T1000 (cell line): ENCODE measurements at regions not wholly inside any gene's neighbourhood (a gene's known extent, or its start where the extent isn't known, plus 50 kb on each side); places are given as distances from the start of the nearest gene placed in this dataset.
"Not testable (repeated sequence)": the region's sequence is repeated elsewhere in the genome, so short reads cannot be mapped to it uniquely, and the experiment has no call there.

Experiments
- DNase-seq: peaks from one replicate; lab custom pipeline; 2025; ENCODE audit warnings: mixed read lengths; lab: John Stamatoyannopoulos, UW

GRCh38 chr4:138616775-138617174, 374.6 kb upstream of the SLC7A11 start:
- no peak for DNase-seq

- DNase-seq = no peak
These were observed 372.4 kb upstream of the SLC7A11 start for GRCh38 chr4:138614398-138615142.

- no peak for DNase-seq
These were observed 370.3 kb upstream of the SLC7A11 start for GRCh38 chr4:138612428-138612827.

GRCh38 chr4:138611721-138612120, 369.6 kb upstream of the SLC7A11 start:
- DNase-seq = no peak

- DNase-seq = no peak
These were observed 368.9 kb upstream of the SLC7A11 start for GRCh38 chr4:138611017-138611416.

- DNase-seq = no peak
These were observed 367.8 kb upstream of the SLC7A11 start for GRCh38 chr4:138609943-138610350.

- no peak for DNase-seq
These were observed 362.4 kb upstream of the SLC7A11 start for GRCh38 chr4:138604556-138604955.

GRCh38 chr4:138602664-138603063, 360.5 kb upstream of the SLC7A11 start:
- no peak for DNase-seq

GRCh38 chr4:138599965-138600364, 357.8 kb upstream of the SLC7A11 start:
- no peak for DNase-seq

GRCh38 chr4:138598226-138598625, 356.1 kb upstream of the SLC7A11 start:
- no peak for DNase-seq

- DNase-seq = no peak
These were observed 354.7 kb upstream of the SLC7A11 start for GRCh38 chr4:138596896-138597295.

- DNase-seq = no peak
These were observed 353.7 kb upstream of the SLC7A11 start for GRCh38 chr4:138595731-138596460.

- DNase-seq = no peak
These were observed 353.0 kb upstream of the SLC7A11 start for GRCh38 chr4:138595171-138595570.

- no peak for DNase-seq
These were observed 350.6 kb upstream of the SLC7A11 start for GRCh38 chr4:138592796-138593195.

- DNase-seq = no peak
These were observed 349.7 kb upstream of the SLC7A11 start for GRCh38 chr4:138591808-138592207.

GRCh38 chr4:138588501-138588900, 346.4 kb upstream of the SLC7A11 start:
- DNase-seq = no peak

GRCh38 chr4:138579146-138579545, 337.0 kb upstream of the SLC7A11 start:
- DNase-seq = no peak

GRCh38 chr4:138577826-138578225, 335.7 kb upstream of the SLC7A11 start:
- not testable (repeated sequence) for DNase-seq

- no peak for DNase-seq
These were observed 335.0 kb upstream of the SLC7A11 start for GRCh38 chr4:138577145-138577544.

- no peak for DNase-seq
These were observed 334.5 kb upstream of the SLC7A11 start for GRCh38 chr4:138576684-138577083.

GRCh38 chr4:138573246-138573645, 331.1 kb upstream of the SLC7A11 start:
- DNase-seq = no peak

- DNase-seq = no peak
These were observed 329.9 kb upstream of the SLC7A11 start for GRCh38 chr4:138572007-138572406.

- DNase-seq = no peak
These were observed 325.5 kb upstream of the SLC7A11 start for GRCh38 chr4:138567696-138568095.
